GM19099 (cell line): ENCODE measurements at regions not wholly inside any gene's neighbourhood (a gene's known extent, or its start where the extent isn't known, plus 50 kb on each side); places are given as distances from the start of the nearest gene placed in this dataset.

ENCODE experiments used
- POLR2A ChIP-seq: IDR thresholded peaks from 3 replicates; pipeline ENCODE4 v1.6.1; 2011; ENCODE audit warnings: low read depth; ENCODE audit not compliant: insufficient read length; ENCODE audit errors: extremely low read depth

DNA sequence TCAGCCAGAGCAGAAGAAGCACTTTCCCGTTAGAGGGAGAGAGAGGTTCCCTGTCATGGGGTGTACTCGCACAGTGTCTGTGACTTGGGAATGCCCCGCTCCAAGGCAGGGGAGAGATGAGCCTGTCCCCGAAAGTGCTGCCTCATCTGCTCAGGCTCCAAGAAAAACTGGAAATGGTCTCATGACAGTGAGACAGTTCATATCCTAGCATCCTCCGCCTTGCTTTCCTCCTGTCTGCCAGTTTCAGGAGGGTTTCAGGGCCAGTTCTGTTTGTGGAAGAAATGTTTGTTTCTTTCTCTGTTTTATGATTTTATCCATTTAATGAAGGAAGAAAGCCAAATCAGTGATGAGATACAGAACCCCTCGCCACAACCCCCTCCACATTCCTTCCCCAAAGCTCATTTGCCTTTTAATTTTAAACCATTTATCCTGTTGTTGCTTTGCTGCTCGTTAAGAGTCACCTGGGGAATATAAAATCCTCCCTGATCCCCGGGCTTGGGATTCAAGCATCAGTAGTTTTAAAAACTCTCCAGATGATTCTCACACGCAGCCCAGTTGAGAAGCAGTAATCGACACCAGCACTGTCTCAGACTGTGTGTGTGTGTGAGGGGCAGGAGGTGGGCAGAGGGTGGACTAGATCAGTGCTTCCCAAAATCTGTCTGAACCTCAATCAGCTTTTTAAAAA, 144.6 kb upstream of the UBL3 start:
- TF ChIP-seq POLR2A: no peak

DNA sequence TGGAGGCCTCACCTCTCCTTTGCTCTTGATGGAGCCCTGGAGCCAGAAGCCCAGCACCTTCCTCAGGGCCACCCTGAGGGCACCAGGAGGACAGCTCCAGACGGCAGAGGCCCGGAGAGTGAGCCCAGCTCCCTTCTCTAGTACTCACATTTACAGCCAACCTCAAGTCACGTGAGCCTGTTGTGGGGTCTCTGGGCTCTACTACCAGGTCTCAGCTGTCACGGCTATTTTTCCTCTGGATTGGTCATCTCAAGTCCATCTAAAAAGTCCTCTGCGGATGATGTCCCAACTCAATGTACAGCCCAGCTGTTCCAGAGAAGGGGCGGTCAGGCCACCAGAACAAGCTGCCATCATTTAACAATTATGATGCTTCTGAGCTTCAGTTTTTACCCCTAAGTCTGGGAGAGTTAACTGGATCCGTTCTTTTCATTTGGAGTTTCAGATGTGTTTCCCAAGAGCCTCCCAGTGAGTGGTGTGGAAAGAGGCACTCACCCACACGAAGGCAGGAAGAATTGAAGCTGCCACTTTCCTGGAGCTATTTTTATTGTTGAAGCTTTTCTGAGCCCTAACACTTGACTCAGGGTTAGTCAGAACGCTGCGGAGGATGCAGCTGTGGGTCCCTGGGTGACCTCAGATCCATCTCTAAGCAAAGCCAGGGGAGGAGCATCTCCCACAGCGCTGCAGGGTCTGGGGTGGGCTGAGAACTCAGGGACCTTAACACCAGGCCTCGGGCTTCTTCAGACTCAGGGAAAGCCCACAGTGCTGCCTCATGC, 143.5 kb upstream of the UBL3 start:
- no peak for TF ChIP-seq POLR2A

DNA sequence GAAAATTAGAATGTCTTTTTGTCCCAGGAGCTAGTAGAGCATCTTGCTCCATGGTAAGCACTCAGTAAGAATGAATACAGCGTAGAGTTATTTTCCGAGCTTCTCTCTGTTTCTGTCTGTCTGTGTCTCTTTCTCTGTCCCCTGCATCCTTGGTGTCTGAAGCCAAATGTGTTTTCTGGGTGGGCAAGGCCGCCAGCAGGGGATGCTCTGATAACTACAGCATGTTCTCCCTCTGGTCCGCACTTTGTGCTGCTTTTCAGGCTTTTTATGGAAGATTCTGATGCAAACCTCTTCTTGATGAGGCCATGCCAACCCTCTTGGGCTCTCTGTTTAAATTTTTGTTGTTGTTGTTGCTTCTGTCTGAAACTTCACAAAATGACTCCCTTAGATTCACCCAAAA, 142.8 kb upstream of the UBL3 start:
- no peak for TF ChIP-seq POLR2A

DNA sequence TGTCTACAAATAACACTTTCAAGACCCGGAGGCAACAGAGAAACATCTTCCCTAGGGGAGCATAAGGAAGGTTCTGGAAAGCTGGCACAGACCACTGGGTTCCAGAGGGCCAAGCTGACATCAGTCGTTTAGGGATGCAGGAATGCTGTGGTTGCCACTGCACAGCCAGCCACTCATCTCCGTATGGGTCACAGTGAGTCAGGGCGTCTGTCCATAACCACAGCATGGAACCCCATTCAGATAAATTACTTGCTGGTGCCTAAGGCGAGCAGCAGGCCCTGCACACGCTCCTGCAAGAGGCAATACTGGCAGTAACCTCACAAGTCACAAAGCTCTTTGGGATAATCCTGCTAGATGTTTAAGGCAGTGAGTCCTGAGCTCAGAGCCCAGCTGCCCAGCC, 140.9 kb upstream of the UBL3 start:
- TF ChIP-seq POLR2A: no peak

DNA sequence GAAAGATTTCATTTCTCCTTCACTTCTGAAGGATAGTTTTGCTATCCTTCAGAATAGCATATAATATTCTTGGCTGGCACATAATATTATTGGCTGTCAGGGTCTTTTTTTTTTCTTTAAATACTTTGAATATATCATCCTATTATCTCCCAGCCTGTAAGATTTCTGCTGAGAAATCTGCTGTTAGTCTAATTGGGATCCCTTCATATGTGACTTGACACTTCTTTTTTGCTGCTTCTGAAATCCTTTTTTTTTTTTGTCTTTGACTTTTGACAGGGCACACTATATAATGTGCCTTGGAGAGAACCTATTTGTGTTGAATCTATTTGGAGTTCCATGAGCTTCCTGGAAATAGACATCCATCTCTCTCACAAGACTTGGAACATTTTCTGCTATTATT, 136.9 kb upstream of the UBL3 start:
- TF ChIP-seq POLR2A: no peak

DNA sequence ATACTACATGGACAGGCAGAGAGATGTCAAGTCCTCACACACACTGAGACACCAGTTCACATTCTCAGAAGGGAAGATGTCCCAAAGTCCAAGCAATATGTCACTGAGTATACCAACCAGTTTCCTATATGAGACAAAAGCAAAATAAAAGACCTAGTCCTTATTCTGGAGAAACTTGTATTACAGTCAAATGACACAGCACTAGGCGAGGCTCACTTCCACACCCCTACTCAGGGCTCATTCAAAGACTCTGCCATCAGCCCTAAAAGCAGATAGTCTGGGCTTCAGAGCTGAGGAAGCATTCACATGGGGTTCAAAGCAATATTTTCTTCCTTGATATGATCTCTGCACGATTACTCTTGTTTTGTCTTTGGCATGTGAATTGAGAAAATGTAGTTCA, 129.9 kb upstream of the UBL3 start:
- TF ChIP-seq POLR2A: no peak

DNA sequence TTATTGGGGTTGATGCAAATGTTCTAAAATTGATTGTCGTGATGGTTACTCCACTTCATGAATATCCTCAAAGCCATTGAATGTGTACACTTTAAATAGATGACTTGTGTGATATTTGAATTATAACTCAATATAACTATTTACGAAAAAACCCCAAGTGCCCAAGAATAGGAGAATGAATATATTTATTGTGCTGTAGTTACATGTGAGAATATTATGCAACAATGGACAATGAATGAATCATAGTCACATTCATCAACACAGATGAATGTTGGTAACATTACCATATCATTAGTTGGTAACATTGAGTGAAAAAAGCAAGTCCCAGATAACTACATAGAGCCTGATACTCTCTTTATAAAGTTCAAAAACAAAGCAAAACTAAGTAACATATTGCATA, 127.8 kb upstream of the UBL3 start:
- TF ChIP-seq POLR2A: no peak

DNA sequence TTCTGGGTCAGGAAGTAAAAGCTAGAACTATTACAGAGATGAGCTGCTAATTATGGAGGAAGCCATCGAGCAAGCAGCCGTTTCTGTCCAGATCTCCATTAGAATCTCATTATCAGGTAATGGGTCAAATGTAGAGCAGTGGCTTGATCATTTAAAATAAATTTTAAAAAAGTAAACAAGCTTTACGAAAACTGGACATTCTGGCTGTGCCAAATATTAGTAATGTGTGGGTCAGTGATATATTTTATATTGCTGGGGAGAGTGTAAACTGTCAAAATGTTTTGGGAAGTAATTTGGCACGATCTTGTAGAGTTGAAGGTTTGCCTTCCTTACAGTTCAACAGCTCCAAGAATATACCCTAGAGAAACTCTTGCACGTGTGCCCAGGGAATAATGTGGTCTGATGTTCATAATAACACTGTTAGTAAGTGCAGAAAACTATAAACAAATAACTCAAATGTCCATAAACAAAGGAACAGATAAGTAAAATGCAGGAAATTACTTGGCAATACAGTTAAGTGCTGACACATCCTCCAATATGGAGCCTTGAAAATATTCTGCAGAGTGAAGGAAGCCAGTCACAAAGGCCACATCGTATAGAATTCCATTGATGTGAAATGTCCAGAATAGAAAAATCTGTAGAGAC, 127.2 kb upstream of the UBL3 start:
- no peak for TF ChIP-seq POLR2A

DNA sequence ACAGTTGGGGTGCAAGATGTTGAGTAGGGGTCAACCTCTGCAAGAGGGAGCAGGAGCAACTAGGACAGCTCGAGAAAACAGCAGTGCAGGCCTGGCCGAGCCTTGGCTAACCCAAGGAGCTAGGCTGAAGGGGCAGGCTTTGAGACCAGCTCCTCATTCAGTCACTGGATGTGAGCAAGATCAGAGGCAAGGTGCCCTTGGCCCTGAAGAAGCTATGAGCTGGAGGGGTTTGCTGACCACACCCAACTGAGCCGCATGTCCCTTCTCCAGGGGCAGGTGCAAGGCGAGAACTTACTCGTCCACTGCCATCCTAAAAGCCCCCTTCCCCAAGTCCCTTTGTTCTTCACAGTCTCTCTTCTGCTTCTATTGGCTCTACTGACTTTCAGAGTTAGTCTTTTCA, 126.1 kb upstream of the UBL3 start:
- no peak for TF ChIP-seq POLR2A

DNA sequence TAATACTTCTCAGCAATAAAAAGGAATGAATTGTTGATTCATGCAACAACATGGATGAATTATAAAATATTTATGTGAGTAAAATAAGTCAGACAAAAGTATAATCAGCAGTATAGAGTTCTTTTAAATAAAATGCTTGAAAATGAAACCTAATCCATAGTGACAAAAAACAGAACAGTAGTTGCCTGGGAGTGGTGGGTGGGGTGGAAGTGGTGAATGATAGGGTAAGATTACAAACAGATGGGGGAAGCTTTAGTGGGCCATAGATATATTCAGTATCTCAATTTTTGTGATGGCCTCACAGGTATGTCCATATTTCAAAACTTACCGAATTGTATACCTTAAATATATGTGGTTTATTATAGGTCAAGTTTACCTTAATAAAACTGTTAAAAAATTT, 124.9 kb upstream of the UBL3 start:
- TF ChIP-seq POLR2A: no peak

DNA sequence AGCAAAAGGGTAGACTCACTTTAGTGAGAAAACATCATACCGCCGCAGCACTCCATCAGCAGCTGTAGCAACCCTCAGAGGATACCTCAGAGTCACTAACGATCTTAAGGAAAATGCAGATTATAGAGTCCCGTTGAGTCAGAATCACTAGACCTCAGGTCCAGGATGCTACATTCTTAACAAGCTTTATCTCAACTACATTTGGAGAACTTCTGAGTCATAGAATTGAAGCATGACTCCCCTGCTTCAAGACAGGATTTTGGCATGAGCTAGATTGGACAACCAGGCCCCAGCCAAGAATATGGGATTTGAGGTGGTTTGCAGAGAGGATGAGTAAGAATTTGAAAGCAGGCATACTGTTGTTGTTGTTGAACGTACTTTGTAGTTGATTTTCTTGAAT, 118.9 kb upstream of the UBL3 start:
- no peak for TF ChIP-seq POLR2A

DNA sequence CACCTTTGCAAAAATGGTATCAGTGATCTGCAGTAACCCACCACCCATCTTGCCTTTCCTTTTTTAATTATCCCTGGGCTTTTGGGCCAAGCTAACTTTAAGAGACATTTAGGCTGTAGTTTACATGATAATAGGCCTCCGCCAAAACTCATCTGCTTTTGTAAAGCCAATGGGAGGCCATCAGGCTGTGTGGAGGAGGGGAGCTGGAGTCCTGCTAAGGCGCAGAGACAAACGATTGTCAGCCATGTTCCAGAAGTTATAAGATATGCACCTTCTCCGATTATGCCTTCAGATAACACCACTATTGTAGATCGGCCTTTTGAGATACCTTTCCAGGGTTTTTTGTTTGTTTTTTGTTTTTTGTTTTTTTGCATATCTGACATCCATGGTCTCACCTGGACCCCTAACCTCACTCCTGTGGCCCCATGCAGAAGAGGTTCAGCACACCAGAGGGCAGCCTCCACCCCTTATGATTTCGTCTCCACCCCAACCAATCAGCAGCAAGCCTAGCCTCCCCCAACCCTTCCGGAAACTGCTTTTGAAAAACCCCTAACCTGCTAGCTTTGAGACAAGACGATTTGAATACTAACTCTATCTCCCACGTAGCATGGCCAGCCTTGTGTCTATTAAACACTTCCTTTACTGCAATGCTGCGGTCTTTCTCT, 113.9 kb upstream of the UBL3 start:
- TF ChIP-seq POLR2A: no peak

DNA sequence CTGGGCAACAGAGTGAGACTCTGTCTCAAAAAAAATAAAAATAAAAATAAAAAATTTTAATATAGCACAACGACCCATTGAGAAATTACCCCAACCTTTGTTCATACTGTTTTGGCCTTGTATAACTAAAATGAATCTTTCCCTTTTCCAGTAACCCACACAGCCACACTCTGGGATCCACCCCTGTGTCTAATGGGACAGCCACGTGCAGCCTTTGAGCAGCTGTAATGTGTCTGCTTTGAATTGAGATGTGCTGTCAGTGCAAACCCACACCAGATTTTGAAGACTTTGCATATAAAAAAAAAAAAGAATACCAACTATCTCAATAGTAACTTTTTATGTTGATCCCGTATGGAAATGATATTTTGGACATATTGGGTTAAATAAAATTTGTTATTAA, 112.7 kb upstream of the UBL3 start:
- TF ChIP-seq POLR2A: no peak

DNA sequence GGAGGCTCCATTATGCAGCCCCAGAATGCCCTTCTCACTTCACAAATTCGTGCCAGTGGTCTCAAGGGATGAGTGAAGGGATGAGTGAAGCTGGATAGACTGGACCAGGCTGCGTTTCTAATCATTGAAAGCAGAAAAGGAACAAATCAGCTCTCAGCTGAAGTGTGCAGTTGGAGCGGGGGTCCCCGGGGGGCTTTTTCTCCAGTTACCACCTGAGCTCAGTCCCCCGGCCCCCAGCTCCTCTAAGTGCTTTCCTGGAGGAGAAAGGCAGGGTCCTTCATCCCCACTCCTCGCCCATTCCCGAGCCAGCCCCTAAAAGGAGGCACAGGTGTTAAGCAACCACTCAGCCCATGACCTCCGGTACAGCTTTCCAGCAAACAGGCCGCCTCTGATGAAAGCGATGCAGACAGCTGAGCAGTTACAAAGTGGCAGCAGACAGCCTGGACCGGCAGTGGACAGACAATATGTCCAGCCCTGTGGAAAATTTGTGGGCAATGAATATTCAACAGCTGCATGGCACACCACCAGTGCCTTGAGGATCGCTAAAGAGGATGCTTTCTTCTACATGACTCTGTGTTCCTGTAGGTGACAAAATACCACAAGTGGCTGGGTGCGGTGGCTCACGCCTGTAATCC, 110.7 kb upstream of the UBL3 start:
- TF ChIP-seq POLR2A: no peak

DNA sequence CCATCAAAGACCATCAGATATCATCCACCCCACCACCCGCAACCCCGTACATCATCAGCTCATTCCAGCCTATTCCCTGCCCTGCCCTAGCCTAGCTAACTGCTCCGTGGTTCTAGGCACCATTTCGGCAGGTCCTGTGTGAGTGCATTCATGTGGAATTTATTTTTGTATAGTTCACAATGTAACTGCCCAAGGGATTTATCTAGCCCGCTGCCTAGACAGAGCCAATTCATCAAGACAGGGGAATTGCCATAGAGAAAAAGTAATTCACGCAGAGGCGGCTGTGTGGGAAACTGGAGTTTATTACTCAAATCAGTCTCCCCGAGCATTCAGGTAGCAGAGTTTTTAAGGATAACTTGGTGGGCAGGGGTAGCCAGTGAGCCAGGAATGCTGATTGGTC, 109.2 kb upstream of the UBL3 start:
- no peak for TF ChIP-seq POLR2A
